ENCODE measurements at regions not wholly inside any gene's neighbourhood (a gene's known extent, or its start where the extent isn't known, plus 50 kb on each side); places are given as distances from the start of the nearest gene placed in this dataset.

DNA sequence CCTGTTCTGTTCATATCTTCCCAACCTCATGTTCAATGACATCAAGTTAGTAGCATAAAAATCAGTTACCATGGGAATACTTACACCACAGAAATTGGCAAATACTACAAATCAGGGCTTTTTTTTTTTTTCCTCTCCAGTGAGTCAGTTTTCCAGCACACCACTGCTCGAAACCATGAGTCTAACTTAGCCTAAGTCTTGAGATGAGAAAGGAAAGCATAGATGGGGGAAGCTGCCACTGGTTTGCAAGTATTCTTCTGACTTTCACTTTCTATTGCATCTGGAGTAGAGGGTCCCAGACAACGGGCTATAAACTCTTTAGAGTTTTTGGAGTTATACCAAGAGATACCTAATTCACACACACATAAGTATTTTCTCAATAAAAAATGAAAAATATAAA lies 416.1 kb upstream of the LMCD1 start:
- Histone ChIP-seq H3K27ac (ENCODE audit: control insufficient read depth, insufficient read depth) (no peak overlapping the region), H3K9me3 (replicated peaks; ENCODE audit: control insufficient read depth, insufficient read depth, low read length) (no peaks in the 10 kb centered on the region), H3K79me2 (ENCODE audit: control insufficient read depth, insufficient read depth, low read length) (no peaks in the 10 kb centered on the region), H3K4me1 (ENCODE audit: control insufficient read depth, insufficient read depth, low read length) (no peaks in the 10 kb centered on the region), H3K9ac (ENCODE audit: control insufficient read depth, insufficient read depth, low read length) (no peak overlapping the region), H2AFZ (ENCODE audit: control insufficient read depth, low read depth, low read length) (no peak overlapping the region), H3K4me2 (ENCODE audit: control insufficient read depth, insufficient read depth) (no peak overlapping the region), H3K36me3 (ENCODE audit: control insufficient read depth in 2 of 2, insufficient read depth in 2 of 2, low read length in 1 of 2) (no peaks in the 10 kb centered on the region), H3K4me3 (no peak overlapping the region), H3K27me3 (replicated peaks in 1 of 2; ENCODE audit: control insufficient read depth in 2 of 2, insufficient read depth in 2 of 2, low read length in 1 of 2) (no peaks in the 10 kb centered on the region), H4K20me1 (ENCODE audit: control insufficient read depth, insufficient read depth) (no peaks in the 10 kb centered on the region)
- POLR2A ChIA-PET, result no interaction called here
- intact Hi-C loops (cut with micrococcal nuclease; ENCODE audit: unreplicated experiment) (no loop called here), in situ Hi-C loops (cut with MboI) (no loop called here)
- no peak for ATAC-seq
- FAIRE-seq, result no peak
- RAD21 ChIA-PET (ENCODE audit: unreplicated experiment), result no interaction called here
- BruUV-seq (replicated peaks), result no TSS peak
- TF ChIP-seq GATAD2B (conservative IDR thresholded peaks at IDR 0.05; ENCODE audit: low read depth), result no peak
- TF ChIP-seq, protein P1, sequence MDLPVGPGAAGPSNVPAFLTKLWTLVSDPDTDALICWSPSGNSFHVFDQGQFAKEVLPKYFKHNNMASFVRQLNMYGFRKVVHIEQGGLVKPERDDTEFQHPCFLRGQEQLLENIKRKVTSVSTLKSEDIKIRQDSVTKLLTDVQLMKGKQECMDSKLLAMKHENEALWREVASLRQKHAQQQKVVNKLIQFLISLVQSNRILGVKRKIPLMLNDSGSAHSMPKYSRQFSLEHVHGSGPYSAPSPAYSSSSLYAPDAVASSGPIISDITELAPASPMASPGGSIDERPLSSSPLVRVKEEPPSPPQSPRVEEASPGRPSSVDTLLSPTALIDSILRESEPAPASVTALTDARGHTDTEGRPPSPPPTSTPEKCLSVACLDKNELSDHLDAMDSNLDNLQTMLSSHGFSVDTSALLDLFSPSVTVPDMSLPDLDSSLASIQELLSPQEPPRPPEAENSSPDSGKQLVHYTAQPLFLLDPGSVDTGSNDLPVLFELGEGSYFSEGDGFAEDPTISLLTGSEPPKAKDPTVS (IDR thresholded peaks at IDR 0.05; ENCODE audit: low read depth, low read length), result no peak
- TF ChIP-seq ZBED1 (IDR thresholded peaks at IDR 0.05; ENCODE audit: borderline replicate concordance), result no peak
- no peak for TF ChIP-seq NFXL1 (IDR thresholded peaks at IDR 0.05; ENCODE audit: borderline replicate concordance)
- no peak for TF ChIP-seq CREB1 (IDR thresholded peaks at IDR 0.05; ENCODE audit: low read depth)
- TF ChIP-seq, protein P2, sequence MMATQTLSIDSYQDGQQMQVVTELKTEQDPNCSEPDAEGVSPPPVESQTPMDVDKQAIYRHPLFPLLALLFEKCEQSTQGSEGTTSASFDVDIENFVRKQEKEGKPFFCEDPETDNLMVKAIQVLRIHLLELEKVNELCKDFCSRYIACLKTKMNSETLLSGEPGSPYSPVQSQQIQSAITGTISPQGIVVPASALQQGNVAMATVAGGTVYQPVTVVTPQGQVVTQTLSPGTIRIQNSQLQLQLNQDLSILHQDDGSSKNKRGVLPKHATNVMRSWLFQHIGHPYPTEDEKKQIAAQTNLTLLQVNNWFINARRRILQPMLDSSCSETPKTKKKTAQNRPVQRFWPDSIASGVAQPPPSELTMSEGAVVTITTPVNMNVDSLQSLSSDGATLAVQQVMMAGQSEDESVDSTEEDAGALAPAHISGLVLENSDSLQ (IDR thresholded peaks at IDR 0.05), result no peak
- DNase-seq (ENCODE audit: low read depth, low spot score), result no peak
- SMC1A ChIA-PET (ENCODE audit: uncharacterized antibody, unreplicated experiment), result interaction anchor here (2.5 kb wide), 1 partner anchor 10 kb away, joined by 6 read pairs; no protein-coding TSS in a partner anchor
- CTCF ChIA-PET, result no interaction called here
- 0% methylated on average over 2 of the region's 2 CpGs for whole genome bisulfite sequencing (ENCODE audit: insufficient coverage, insufficient replicate concordance, low lambda C conversion rate, missing lambda C conversion rate)

DNA sequence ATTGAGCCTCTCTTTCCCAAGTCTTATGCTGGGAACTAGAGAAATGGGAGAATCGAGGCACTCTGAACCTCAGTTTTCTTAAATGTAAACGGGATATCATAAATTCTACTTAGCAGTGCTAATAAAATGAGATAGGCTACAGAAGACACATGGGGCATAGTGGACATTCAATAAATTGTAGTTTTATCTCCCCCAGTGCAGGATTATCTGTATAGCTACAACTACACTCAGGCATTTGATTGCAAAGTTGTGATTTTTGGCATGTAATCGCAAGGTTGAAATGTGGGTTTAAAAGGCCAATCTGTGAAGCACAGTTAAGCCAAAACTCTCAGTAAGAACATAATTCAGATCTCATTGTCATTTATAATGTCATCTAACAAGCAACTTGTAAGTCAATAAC lies 413.7 kb upstream of the LMCD1 start:
- intact Hi-C loops (cut with micrococcal nuclease; ENCODE audit: unreplicated experiment), result no loop called here
- ATAC-seq (no peak), DNase-seq (ENCODE audit: low read depth, low spot score) (no peak), FAIRE-seq (no peak)
- H3K27me3 ChIP-seq (replicated peaks in 1 of 2; ENCODE audit: control insufficient read depth in 2 of 2, insufficient read depth in 2 of 2, low read length in 1 of 2), result no peaks in the 10 kb centered on the region
- in situ Hi-C loops (cut with MboI), result no loop called here
- CTCF ChIA-PET, result no interaction called here
- H3K9me3 ChIP-seq (replicated peaks; ENCODE audit: control insufficient read depth, insufficient read depth, low read length), result no peaks in the 10 kb centered on the region
- H3K4me2 ChIP-seq (ENCODE audit: control insufficient read depth, insufficient read depth), result no peak overlapping the region
- 53% methylated on average over 3 of the region's 3 CpGs for WGBS (ENCODE audit: insufficient coverage, insufficient replicate concordance, low lambda C conversion rate, missing lambda C conversion rate)
- no peak overlapping the region for H3K9ac ChIP-seq (ENCODE audit: control insufficient read depth, insufficient read depth, low read length)
- SMC1A ChIA-PET (ENCODE audit: uncharacterized antibody, unreplicated experiment), result interaction anchor here (1.2 kb wide), 1 partner anchor 14 kb away, joined by 3 read pairs; no protein-coding TSS in a partner anchor
- H3K27ac ChIP-seq (ENCODE audit: control insufficient read depth, insufficient read depth), result no peak overlapping the region
- H2AFZ ChIP-seq (ENCODE audit: control insufficient read depth, low read depth, low read length), result no peak overlapping the region
- H3K4me1 ChIP-seq (ENCODE audit: control insufficient read depth, insufficient read depth, low read length), result no peaks in the 10 kb centered on the region
- no TSS peak for BruUV-seq (replicated peaks)
- no peaks in the 10 kb centered on the region for H4K20me1 ChIP-seq (ENCODE audit: control insufficient read depth, insufficient read depth)
- POLR2A ChIA-PET, result no interaction called here
- H3K4me3 ChIP-seq, result no peak overlapping the region
- H3K79me2 ChIP-seq (ENCODE audit: control insufficient read depth, insufficient read depth, low read length), result no peaks in the 10 kb centered on the region
- RAD21 ChIA-PET (ENCODE audit: unreplicated experiment), result no interaction called here
- no peaks in the 10 kb centered on the region for H3K36me3 ChIP-seq (ENCODE audit: control insufficient read depth in 2 of 2, insufficient read depth in 2 of 2, low read length in 1 of 2)
- no peak for TF ChIP-seq ASH2L (IDR thresholded peaks at IDR 0.05; ENCODE audit: borderline replicate concordance, low read depth)
- no peak for TF ChIP-seq SREBF2 (IDR thresholded peaks at IDR 0.05; ENCODE audit: low read length)
- no peak for TF ChIP-seq FOXM1 (IDR thresholded peaks at IDR 0.05; ENCODE audit: low read depth, low read length)
- TF ChIP-seq NBN (IDR thresholded peaks at IDR 0.05), result no peak
- TF ChIP-seq SRF (IDR thresholded peaks at IDR 0.05; ENCODE audit: low read depth in 2 of 2, low read length in 2 of 2), result no peak
- no peak for TF ChIP-seq IKZF1 (conservative IDR thresholded peaks at IDR 0.05)
- TF ChIP-seq, protein P3, sequence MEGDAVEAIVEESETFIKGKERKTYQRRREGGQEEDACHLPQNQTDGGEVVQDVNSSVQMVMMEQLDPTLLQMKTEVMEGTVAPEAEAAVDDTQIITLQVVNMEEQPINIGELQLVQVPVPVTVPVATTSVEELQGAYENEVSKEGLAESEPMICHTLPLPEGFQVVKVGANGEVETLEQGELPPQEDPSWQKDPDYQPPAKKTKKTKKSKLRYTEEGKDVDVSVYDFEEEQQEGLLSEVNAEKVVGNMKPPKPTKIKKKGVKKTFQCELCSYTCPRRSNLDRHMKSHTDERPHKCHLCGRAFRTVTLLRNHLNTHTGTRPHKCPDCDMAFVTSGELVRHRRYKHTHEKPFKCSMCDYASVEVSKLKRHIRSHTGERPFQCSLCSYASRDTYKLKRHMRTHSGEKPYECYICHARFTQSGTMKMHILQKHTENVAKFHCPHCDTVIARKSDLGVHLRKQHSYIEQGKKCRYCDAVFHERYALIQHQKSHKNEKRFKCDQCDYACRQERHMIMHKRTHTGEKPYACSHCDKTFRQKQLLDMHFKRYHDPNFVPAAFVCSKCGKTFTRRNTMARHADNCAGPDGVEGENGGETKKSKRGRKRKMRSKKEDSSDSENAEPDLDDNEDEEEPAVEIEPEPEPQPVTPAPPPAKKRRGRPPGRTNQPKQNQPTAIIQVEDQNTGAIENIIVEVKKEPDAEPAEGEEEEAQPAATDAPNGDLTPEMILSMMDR (IDR thresholded peaks at IDR 0.05 in 2 of 3, conservative IDR thresholded peaks at IDR 0.05 in 1 of 3; ENCODE audit: control insufficient read depth in 2 of 3, extremely low read depth in 1 of 3, insufficient read depth in 1 of 3, low read depth in 3 of 3, low read length in 3 of 3), result no peak
- TF ChIP-seq SIX5 (IDR thresholded peaks at IDR 0.05; ENCODE audit: low read depth, low read length, severe bottlenecking), result no peak
- no peak for TF ChIP-seq FOS (IDR thresholded peaks at IDR 0.05; ENCODE audit: borderline replicate concordance, extremely low read depth, insufficient read length)
- TF ChIP-seq POLR2A (IDR thresholded peaks at IDR 0.05; ENCODE audit: low read depth, low read length), result no peak
- TF ChIP-seq DPF2 (IDR thresholded peaks at IDR 0.05), result no peak
